ENCODE measurements at regions not wholly inside any gene's neighbourhood (a gene's known extent, or its start where the extent isn't known, plus 50 kb on each side); places are given as distances from the start of the nearest gene placed in this dataset.
"Not testable (repeated sequence)": the region's sequence is repeated elsewhere in the genome, so short reads cannot be mapped to it uniquely, and the experiment has no call there.

DNA sequence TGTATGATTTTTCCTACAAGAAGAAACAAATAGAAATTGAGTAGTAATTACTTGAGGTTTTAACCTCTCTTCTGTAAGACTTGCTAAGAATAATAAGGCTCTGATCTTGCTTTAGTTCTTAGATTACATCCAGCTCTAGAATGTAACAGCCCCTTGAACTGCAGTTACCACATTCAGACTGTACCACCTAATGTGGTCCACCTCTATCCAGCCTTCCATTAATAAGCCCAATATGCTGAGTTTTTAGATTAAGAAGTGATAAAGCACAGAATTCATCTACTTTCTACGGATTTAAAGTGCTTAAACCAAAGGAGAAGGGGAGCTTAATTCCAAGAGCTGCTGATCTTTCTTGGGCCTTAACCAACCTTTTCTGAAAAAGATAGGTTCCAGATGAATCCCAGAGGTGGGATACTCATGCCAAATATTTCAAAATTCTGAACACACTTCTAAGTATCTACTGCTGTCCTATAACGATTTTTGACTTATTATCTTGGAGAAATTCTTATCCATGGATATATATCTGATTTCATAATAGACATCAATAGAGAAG is 131.5 kb downstream of the ZNF608 start:
- Histone ChIP-seq H2AFZ (ENCODE audit: low read length, unreplicated experiment) (no peak overlapping the region), H3K27ac (ENCODE audit: low read depth, low read length) (no peak overlapping the region), H3K4me3 (ENCODE audit: low read depth, low read length) (no peak overlapping the region), H3K36me3 (ENCODE audit: insufficient read depth, low read length) (no peaks in the 10 kb centered on the region), H3K4me1 (ENCODE audit: control insufficient read depth, insufficient read depth, low read length, unreplicated experiment) (no peaks in the 10 kb centered on the region), H3K27me3 (ENCODE audit: insufficient read depth, low read length) (no peaks in the 10 kb centered on the region), H3K79me2 (ENCODE audit: control insufficient read depth, insufficient read depth, low read length, unreplicated experiment) (no peaks in the 10 kb centered on the region)

DNA sequence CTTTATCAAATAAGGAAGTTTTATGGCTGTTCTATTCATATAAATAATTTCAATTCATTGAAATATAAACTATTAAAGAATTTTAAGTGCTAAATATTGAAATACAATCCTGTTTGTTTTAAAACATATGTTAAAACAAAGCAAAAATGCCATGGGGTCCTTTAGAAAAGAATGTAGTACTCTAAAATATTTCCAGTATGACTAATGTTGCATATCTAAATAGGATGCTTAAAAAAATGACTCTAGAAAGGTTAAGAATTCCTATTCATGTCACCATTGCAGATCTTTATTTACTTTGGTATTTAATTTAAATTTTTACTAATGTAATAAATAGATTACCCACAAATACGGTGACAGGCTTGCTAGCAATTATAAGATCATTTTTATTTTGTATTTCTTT is 132.3 kb downstream of the ZNF608 start:
- H2AFZ ChIP-seq (ENCODE audit: low read length, unreplicated experiment) = no peak overlapping the region
- H3K79me2 ChIP-seq (ENCODE audit: control insufficient read depth, insufficient read depth, low read length, unreplicated experiment) = no peaks in the 10 kb centered on the region
- no peak overlapping the region for H3K27ac ChIP-seq (ENCODE audit: low read depth, low read length)
- H3K27me3 ChIP-seq (ENCODE audit: insufficient read depth, low read length) = no peaks in the 10 kb centered on the region
- no peak overlapping the region for H3K4me3 ChIP-seq (ENCODE audit: low read depth, low read length)
- H3K36me3 ChIP-seq (ENCODE audit: insufficient read depth, low read length) = no peaks in the 10 kb centered on the region
- no peaks in the 10 kb centered on the region for H3K4me1 ChIP-seq (ENCODE audit: control insufficient read depth, insufficient read depth, low read length, unreplicated experiment)

DNA sequence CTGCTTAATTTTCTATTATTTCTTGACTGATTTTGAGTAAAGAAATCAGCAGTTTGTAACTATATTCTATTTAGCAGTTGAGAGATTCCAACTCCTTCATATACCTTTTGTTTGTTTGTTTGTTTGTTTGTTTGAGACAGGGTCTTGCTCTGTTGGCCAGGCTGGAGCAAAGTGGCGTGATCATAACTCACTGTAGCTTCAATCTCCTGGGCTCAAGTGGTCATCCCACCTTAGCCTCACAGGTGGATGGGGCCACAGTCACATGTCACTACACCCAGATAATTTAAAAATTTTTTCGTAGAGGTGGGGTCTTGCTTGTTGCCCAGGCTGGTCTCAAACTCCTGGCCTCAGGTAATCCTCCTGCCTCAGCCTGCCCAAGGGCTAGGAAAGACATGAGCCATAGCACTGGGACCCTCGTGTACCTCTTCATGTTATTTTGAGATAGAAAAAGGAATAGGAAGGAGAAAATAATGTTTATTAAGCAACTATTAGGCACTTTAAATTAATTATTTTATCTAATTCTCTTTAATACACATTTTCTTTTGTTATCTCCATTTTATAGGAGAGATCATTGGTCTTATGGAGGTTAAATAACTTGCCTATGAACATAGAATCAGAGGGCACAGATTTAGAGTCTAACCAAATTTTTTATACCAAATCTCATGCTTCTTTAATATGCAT is 133.0 kb downstream of the ZNF608 start:
- Histone ChIP-seq H3K27ac (ENCODE audit: low read depth, low read length) (no peak overlapping the region), H3K79me2 (ENCODE audit: control insufficient read depth, insufficient read depth, low read length, unreplicated experiment) (no peaks in the 10 kb centered on the region), H3K27me3 (ENCODE audit: insufficient read depth, low read length) (no peaks in the 10 kb centered on the region), H3K36me3 (ENCODE audit: insufficient read depth, low read length) (no peaks in the 10 kb centered on the region), H2AFZ (ENCODE audit: low read length, unreplicated experiment) (no peak overlapping the region), H3K4me3 (ENCODE audit: low read depth, low read length) (no peak overlapping the region), H3K4me1 (ENCODE audit: control insufficient read depth, insufficient read depth, low read length, unreplicated experiment) (no peaks in the 10 kb centered on the region)

DNA sequence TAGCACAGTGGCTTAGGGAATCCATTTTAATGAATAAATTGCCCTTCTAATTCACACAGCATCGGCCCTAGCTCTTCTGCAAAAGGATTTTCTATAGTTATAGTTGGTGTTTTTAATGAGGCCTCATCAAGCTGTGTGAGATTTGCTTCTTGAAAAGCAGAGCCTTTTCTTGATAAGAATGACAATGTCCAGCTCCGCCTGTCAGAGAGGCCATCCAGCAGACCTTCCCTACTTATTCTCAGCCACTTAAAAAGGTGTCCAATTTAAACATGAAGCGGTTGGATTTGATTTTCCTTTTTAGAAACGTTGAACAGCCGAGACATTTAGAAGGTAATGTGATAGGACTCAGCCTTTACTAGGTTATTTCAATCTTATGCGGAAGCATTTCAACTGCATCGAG is 134.4 kb downstream of the ZNF608 start:
- Histone ChIP-seq H2AFZ (ENCODE audit: low read length, unreplicated experiment) (no peak overlapping the region), H3K4me3 (ENCODE audit: low read depth, low read length) (no peak overlapping the region), H3K4me1 (ENCODE audit: control insufficient read depth, insufficient read depth, low read length, unreplicated experiment) (no peaks in the 10 kb centered on the region), H3K27me3 (ENCODE audit: insufficient read depth, low read length) (no peaks in the 10 kb centered on the region), H3K79me2 (ENCODE audit: control insufficient read depth, insufficient read depth, low read length, unreplicated experiment) (no peaks in the 10 kb centered on the region), H3K36me3 (ENCODE audit: insufficient read depth, low read length) (no peaks in the 10 kb centered on the region), H3K27ac (ENCODE audit: low read depth, low read length) (no peak overlapping the region)

DNA sequence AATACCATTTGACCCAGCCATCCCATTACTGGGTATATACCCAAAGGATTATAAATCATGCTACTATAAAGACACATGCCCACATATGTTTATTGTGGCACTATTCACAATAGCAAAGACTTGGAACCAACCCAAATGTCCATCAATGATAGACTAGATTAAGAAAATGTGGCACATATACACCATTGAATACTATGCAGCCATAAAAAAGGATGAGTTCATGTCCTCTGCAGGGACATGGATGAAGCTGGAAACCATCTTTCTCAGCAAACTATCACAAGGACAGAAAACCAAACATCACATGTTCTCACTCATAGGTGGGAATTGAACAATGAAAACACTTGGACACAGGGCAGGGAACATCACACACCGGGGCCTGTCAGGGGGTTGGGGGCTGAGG is 135.2 kb downstream of the ZNF608 start:
- H3K4me3 ChIP-seq (ENCODE audit: low read depth, low read length); H3K27me3 ChIP-seq (ENCODE audit: insufficient read depth, low read length); H3K36me3 ChIP-seq (ENCODE audit: insufficient read depth, low read length); H3K27ac ChIP-seq (ENCODE audit: low read depth, low read length); H3K4me1 ChIP-seq (ENCODE audit: control insufficient read depth, insufficient read depth, low read length, unreplicated experiment); H2AFZ ChIP-seq (ENCODE audit: low read length, unreplicated experiment); H3K79me2 ChIP-seq (ENCODE audit: control insufficient read depth, insufficient read depth, low read length, unreplicated experiment): not testable (repeated sequence)

DNA sequence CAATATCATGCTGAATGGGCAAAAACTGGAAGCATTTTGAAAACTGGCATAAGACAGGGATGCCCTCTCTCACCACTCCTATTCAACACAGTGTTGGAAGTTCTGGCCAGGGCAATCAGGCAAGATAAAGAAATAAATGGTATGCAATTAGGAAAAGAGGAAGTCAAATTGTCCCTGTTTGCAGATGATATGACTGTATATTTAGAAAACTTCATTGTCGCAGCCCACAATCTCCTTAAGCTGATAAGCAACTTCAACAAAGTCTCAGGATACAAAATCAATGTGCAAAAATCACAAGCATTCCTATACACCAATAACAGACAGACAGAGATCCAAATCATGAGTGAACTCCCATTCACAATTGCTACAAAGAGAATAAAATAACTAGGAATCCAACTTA is 136.8 kb downstream of the ZNF608 start:
- H2AFZ ChIP-seq (ENCODE audit: low read length, unreplicated experiment); H3K4me3 ChIP-seq (ENCODE audit: low read depth, low read length); H3K79me2 ChIP-seq (ENCODE audit: control insufficient read depth, insufficient read depth, low read length, unreplicated experiment); H3K27me3 ChIP-seq (ENCODE audit: insufficient read depth, low read length); H3K36me3 ChIP-seq (ENCODE audit: insufficient read depth, low read length); H3K27ac ChIP-seq (ENCODE audit: low read depth, low read length); H3K4me1 ChIP-seq (ENCODE audit: control insufficient read depth, insufficient read depth, low read length, unreplicated experiment): not testable (repeated sequence)

DNA sequence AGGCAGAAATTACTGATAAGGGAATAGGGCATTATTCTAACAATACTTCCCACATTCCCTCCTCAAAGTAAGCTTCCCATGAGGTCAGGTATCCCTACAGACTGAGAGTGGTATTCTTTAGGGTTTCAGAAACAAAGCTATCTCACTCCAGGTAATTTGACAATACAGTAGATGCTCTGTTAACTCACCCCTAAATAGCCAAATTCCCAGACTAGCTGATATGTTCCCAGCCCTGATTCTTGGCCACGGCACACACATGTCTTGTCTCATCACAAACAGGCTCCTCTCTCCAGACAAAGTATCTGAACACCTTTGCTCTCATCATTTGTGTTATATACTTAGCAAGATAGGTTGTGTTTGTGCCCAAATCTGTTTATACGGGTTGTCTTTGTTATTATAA is 139.9 kb downstream of the ZNF608 start:
- H3K79me2 ChIP-seq (ENCODE audit: control insufficient read depth, insufficient read depth, low read length, unreplicated experiment) = no peaks in the 10 kb centered on the region
- H3K27ac ChIP-seq (ENCODE audit: low read depth, low read length) = no peak overlapping the region
- H3K4me3 ChIP-seq (ENCODE audit: low read depth, low read length) = no peak overlapping the region
- H3K36me3 ChIP-seq (ENCODE audit: insufficient read depth, low read length) = no peaks in the 10 kb centered on the region
- no peaks in the 10 kb centered on the region for H3K27me3 ChIP-seq (ENCODE audit: insufficient read depth, low read length)
- no peaks in the 10 kb centered on the region for H3K4me1 ChIP-seq (ENCODE audit: control insufficient read depth, insufficient read depth, low read length, unreplicated experiment)
- H2AFZ ChIP-seq (ENCODE audit: low read length, unreplicated experiment) = no peak overlapping the region

DNA sequence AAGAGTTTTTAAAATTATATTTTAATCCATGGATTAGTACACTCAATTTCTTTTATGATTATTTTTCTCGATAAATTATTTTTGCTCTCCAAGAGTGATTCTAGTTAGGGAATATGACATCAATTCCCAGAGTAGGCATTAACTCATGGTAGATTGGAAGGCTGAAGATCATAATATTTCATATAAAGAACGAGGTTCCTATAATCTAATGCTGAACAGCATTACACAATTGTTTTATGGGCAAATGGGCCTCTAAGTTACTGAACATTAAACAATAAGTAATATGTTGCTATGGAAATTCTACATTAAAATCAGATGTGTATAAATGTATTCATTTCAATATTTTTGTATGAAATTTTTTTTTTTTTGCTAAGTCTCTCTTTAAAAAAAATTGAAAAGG is 140.3 kb downstream of the ZNF608 start:
- Histone ChIP-seq H3K4me1 (ENCODE audit: control insufficient read depth, insufficient read depth, low read length, unreplicated experiment) (no peaks in the 10 kb centered on the region), H2AFZ (ENCODE audit: low read length, unreplicated experiment) (no peak overlapping the region), H3K4me3 (ENCODE audit: low read depth, low read length) (no peak overlapping the region), H3K27ac (ENCODE audit: low read depth, low read length) (no peak overlapping the region), H3K36me3 (ENCODE audit: insufficient read depth, low read length) (no peaks in the 10 kb centered on the region), H3K27me3 (ENCODE audit: insufficient read depth, low read length) (no peaks in the 10 kb centered on the region), H3K79me2 (ENCODE audit: control insufficient read depth, insufficient read depth, low read length, unreplicated experiment) (no peaks in the 10 kb centered on the region)

DNA sequence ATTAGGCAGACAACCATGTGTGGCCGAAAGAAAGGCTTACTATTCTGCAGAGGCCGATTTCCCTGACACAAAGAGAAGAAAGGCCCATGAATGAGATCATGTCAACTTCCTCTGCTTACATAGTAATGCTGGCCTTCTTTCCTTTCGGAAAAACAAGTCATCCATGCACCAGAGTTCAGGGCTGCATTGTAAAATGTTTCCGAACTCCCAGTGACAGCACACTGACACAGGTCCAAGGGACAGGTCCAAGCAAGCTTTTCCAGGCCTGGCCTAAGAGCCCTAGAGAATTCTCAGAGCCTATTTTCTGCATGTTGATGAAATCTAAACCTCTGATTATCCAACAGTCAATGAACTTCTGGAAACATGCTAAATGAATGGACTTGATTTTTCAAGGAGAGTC is 140.9 kb downstream of the ZNF608 start:
- Histone ChIP-seq H3K36me3 (ENCODE audit: insufficient read depth, low read length) (no peaks in the 10 kb centered on the region), H3K27ac (ENCODE audit: low read depth, low read length) (no peak overlapping the region), H3K4me3 (ENCODE audit: low read depth, low read length) (no peak overlapping the region), H3K27me3 (ENCODE audit: insufficient read depth, low read length) (no peaks in the 10 kb centered on the region), H2AFZ (ENCODE audit: low read length, unreplicated experiment) (no peak overlapping the region), H3K4me1 (ENCODE audit: control insufficient read depth, insufficient read depth, low read length, unreplicated experiment) (no peaks in the 10 kb centered on the region), H3K79me2 (ENCODE audit: control insufficient read depth, insufficient read depth, low read length, unreplicated experiment) (no peaks in the 10 kb centered on the region)

DNA sequence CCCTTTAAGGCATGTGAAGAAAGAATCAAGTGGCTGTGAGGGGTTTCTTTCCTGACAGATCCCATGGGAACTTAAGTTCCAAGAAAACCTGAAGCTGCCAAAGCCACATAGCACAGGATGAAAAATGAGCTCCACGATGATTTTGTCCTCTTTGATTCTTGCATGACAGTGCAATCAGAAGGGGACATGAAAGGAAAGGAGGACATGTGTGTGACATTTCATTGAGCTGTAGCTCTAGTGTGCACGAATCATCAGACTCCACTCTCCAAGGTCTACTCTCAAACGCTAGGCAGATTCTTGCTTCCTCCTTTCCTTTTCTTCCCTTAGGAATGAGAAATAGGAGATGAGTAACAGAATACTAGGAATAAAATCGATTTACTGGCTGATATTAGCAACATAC is 142.0 kb downstream of the ZNF608 start:
- H3K36me3 ChIP-seq (ENCODE audit: insufficient read depth, low read length) = no peaks in the 10 kb centered on the region
- H3K27me3 ChIP-seq (ENCODE audit: insufficient read depth, low read length) = no peaks in the 10 kb centered on the region
- no peak overlapping the region for H3K4me3 ChIP-seq (ENCODE audit: low read depth, low read length)
- H2AFZ ChIP-seq (ENCODE audit: low read length, unreplicated experiment) = no peak overlapping the region
- peaks cover 6% of the 10 kb centered on the region for H3K4me1 ChIP-seq (ENCODE audit: control insufficient read depth, insufficient read depth, low read length, unreplicated experiment)
- no peaks in the 10 kb centered on the region for H3K79me2 ChIP-seq (ENCODE audit: control insufficient read depth, insufficient read depth, low read length, unreplicated experiment)
- no peak overlapping the region for H3K27ac ChIP-seq (ENCODE audit: low read depth, low read length)

DNA sequence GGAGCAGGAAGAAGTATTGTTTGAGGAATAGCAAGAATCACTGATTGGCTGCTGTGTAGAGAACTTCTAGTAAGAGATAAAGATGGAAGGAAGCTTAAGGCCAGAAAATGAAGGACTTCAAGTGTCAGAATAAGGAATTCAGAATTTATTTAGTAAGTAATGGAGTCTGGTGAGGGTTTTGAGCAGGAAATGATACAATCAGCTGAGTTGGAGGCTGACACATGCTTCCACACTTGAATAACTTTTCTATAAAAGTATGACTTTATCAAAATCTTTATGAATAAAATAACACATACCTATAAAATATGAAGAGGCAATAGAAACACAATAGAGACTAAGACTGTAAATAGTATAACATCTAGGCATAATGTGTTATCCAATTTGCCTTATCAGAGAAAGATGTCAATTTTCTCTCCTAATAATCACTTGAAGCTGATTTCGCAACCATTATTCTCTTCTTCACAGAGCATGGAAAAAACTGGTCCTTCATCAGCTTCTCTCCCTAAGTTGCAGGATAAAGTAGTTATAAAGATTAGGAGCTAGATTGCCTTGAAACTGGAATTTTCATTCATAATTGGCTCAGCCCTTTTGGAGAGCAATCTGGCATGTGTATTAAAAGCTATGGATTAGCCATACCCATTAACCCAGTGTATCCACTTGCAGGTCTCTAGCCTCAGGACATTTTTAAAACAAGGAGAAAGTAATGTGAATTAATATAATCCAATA is 143.4 kb downstream of the ZNF608 start:
- H3K27me3 ChIP-seq (ENCODE audit: insufficient read depth, low read length) = no peaks in the 10 kb centered on the region
- H3K36me3 ChIP-seq (ENCODE audit: insufficient read depth, low read length) = no peaks in the 10 kb centered on the region
- no peak overlapping the region for H3K27ac ChIP-seq (ENCODE audit: low read depth, low read length)
- H3K79me2 ChIP-seq (ENCODE audit: control insufficient read depth, insufficient read depth, low read length, unreplicated experiment) = no peaks in the 10 kb centered on the region
- no peak overlapping the region for H2AFZ ChIP-seq (ENCODE audit: low read length, unreplicated experiment)
- H3K4me1 ChIP-seq (ENCODE audit: control insufficient read depth, insufficient read depth, low read length, unreplicated experiment) = peaks cover 8% of the 10 kb centered on the region
- H3K4me3 ChIP-seq (ENCODE audit: low read depth, low read length) = no peak overlapping the region

All from ACC112 (cell line).